ENCODE measurements at regions not wholly inside any gene's neighbourhood (a gene's known extent, or its start where the extent isn't known, plus 50 kb on each side); places are given as distances from the start of the nearest gene placed in this dataset.

- TF ChIP-seq CTCF (conservative IDR thresholded peaks at IDR 0.05) (no peak), EZH2 (IDR thresholded peaks at IDR 0.05; ENCODE audit: low read depth) (no peak)
Observed at GRCh38 chr2:193885419-193885818, 1690.7 kb upstream of the TMEFF2 start.

Measured in PC-9 (cell line).